Mesenchymal stem cell (in vitro differentiated cells and primary cell): ENCODE measurements at regions not wholly inside any gene's neighbourhood (a gene's known extent, or its start where the extent isn't known, plus 50 kb on each side); places are given as distances from the start of the nearest gene placed in this dataset. TPM values are rescaled to one million over a fixed set of nuclear protein-coding genes. Genes with fewer than 3 reads are reported as not detected.

Experiments
- DNase-seq: peaks from one replicate; pipeline ENCODE4 v3.0.0-alpha.2; 2013
- H2AFZ ChIP-seq: one replicate; pipeline ENCODE4 v1.6.1; 2013; ENCODE audit warnings: low read depth, mild to moderate bottlenecking, control low read depth, inconsistent platforms, low read length, moderate library complexity
- H2AK5ac ChIP-seq: 2 replicates; pipeline ENCODE4 v1.6.1; 2013; ENCODE audit warnings: low read length, moderate library complexity, mild to moderate bottlenecking, inconsistent platforms; ENCODE audit not compliant: severe bottlenecking
- H2BK120ac ChIP-seq: one replicate; pipeline ENCODE4 v1.6.1; 2013; ENCODE audit warnings: low read depth, mild to moderate bottlenecking, inconsistent platforms, low read length, moderate library complexity
- H2BK12ac ChIP-seq, 2 experiments: one replicate each; pipeline ENCODE4 v1.6.1; 2013; ENCODE audit warnings: inconsistent platforms in 2 of 2, low read length in 2 of 2, mild to moderate bottlenecking in 2 of 2, moderate library complexity in 2 of 2, control low read depth in 1 of 2
- H2BK15ac ChIP-seq: one replicate; pipeline ENCODE4 v1.6.1; 2013; ENCODE audit warnings: mild to moderate bottlenecking, low read depth, inconsistent platforms; ENCODE audit not compliant: poor library complexity, severe bottlenecking
- H2BK5ac ChIP-seq: 2 replicates; pipeline ENCODE4 v1.6.1; 2013; ENCODE audit warnings: low read depth, mild to moderate bottlenecking, low read length, control low read depth, inconsistent platforms; ENCODE audit not compliant: poor library complexity, severe bottlenecking
- H3K14ac ChIP-seq, 2 experiments: one replicate each; pipeline ENCODE4 v1.6.1; 2013; ENCODE audit warnings: inconsistent platforms in 2 of 2, low read length in 2 of 2, control low read depth in 1 of 2, mild to moderate bottlenecking in 1 of 2, moderate library complexity in 1 of 2
- H3K18ac ChIP-seq, 2 experiments: one replicate each; pipeline ENCODE4 v1.6.1; 2013; ENCODE audit warnings: inconsistent platforms in 2 of 2, low read length in 2 of 2, control low read depth in 1 of 2, low read depth in 1 of 2, mild to moderate bottlenecking in 1 of 2
- H3K23ac ChIP-seq, 2 experiments: one replicate each; pipeline ENCODE4 v1.6.1; 2013; ENCODE audit warnings: inconsistent platforms in 2 of 2, low read length in 2 of 2, mild to moderate bottlenecking in 2 of 2, moderate library complexity in 2 of 2, control low read depth in 1 of 2
- H3K27ac ChIP-seq: 2 replicates; pipeline ENCODE4 v1.5.1; 2013; ENCODE audit warnings: mild to moderate bottlenecking, moderate library complexity, low read length, control low read depth, inconsistent platforms; ENCODE audit not compliant: poor library complexity, severe bottlenecking
- H3K27me3 ChIP-seq, 2 experiments: 2 replicates each; pipeline versions ENCODE4 v1.6.1 to v1.7.0; 2013; ENCODE audit warnings: low read length in 2 of 2, mild to moderate bottlenecking in 2 of 2, moderate library complexity in 2 of 2, control low read depth in 1 of 2, inconsistent platforms in 1 of 2; ENCODE audit not compliant: control insufficient read depth in 1 of 2, insufficient read depth in 1 of 2
- H3K36me3 ChIP-seq, 2 experiments: 2 replicates each; pipeline versions ENCODE4 v1.6.1 to v1.7.0; 2013; ENCODE audit warnings: low read length in 2 of 2, control low read depth in 1 of 2, inconsistent platforms in 1 of 2, low read depth in 1 of 2, mild to moderate bottlenecking in 1 of 2; ENCODE audit not compliant: insufficient read depth in 2 of 2, control insufficient read depth in 1 of 2
- H3K4ac ChIP-seq, 2 experiments: one replicate each; pipeline ENCODE4 v1.6.1; 2013; ENCODE audit warnings: inconsistent platforms in 2 of 2, low read length in 2 of 2, mild to moderate bottlenecking in 2 of 2, moderate library complexity in 2 of 2, control low read depth in 1 of 2, low read depth in 1 of 2
- H3K4me1 ChIP-seq: 2 replicates; pipeline ENCODE4 v1.6.1; 2013; ENCODE audit warnings: low read depth, low read length, control low read depth; ENCODE audit not compliant: control insufficient read depth, insufficient read depth
- H3K4me2 ChIP-seq: 2 replicates; pipeline ENCODE4 v1.6.1; 2013; ENCODE audit warnings: low read length, mild to moderate bottlenecking, inconsistent platforms; ENCODE audit not compliant: poor library complexity, severe bottlenecking
- H3K4me3 ChIP-seq, 2 experiments: 2 replicates each; pipeline versions ENCODE4 v1.5.1 to v1.7.0; 2013; ENCODE audit warnings: low read length in 2 of 2, mild to moderate bottlenecking in 2 of 2, control low read depth in 1 of 2, low read depth in 1 of 2; ENCODE audit not compliant: insufficient read depth in 1 of 2
- H3K79me1 ChIP-seq: replicated peaks from 2 replicates; pipeline ENCODE4 v1.6.1; 2013; ENCODE audit warnings: mild to moderate bottlenecking, control low read depth, low read length, inconsistent platforms; ENCODE audit not compliant: poor library complexity, severe bottlenecking
- H3K9ac ChIP-seq: 2 replicates; pipeline ENCODE4 v1.7.0; 2013; ENCODE audit warnings: mild to moderate bottlenecking, low read length, moderate library complexity
- H3K9me3 ChIP-seq: 2 replicates; pipeline ENCODE4 v1.7.0; 2013; ENCODE audit warnings: mild to moderate bottlenecking, low read length; ENCODE audit not compliant: control insufficient read depth
- H4K8ac ChIP-seq: one replicate; pipeline ENCODE4 v1.6.1; 2013; ENCODE audit warnings: inconsistent platforms, mild to moderate bottlenecking, low read length, moderate library complexity
- H4K91ac ChIP-seq: one replicate; pipeline ENCODE4 v1.6.1; 2013; ENCODE audit warnings: mild to moderate bottlenecking, low read length, inconsistent platforms
- WGBS: methylation state at CpG from one replicate; pipeline ENCODE4 v1.1.7; 2013; ENCODE audit warnings: mixed read lengths; 5-methylcytosine and 5-hydroxymethylcytosine counted together
- small RNA-seq: library from polyadenylated mRNA; stranded (forward); fragments of <200 nt; extraction: miRNeasy Mini kit (QIAGEN cat#:217004); gene quantifications from one replicate; pipeline ENCODE3, GENCODE V24; 2013; ENCODE audit warnings: low read depth

- Histone ChIP-seq H3K36me3 (peaks cover 25 to 26% of the 10 kb centered on the region in 2 experiments), H3K9ac (no peak overlapping the region), H2BK15ac (no peak overlapping the region), H3K4me3 (no peak overlapping the region), H3K4ac (no peak overlapping the region), H2AK5ac (no peak overlapping the region), H2AFZ (no peak overlapping the region), H3K4me1 (peaks cover 6% of the 10 kb centered on the region), H2BK5ac (no peak overlapping the region), H3K18ac (no peak overlapping the region), H3K23ac (no peak overlapping the region), H2BK12ac (no peak overlapping the region), H3K79me1 (no peaks in the 10 kb centered on the region), H2BK120ac (no peak overlapping the region), H3K14ac (no peak overlapping the region), H3K27ac (no peak overlapping the region), H3K27me3 (no peaks in the 10 kb centered on the region), H4K91ac (no peak overlapping the region), H3K4me2 (no peak overlapping the region), H3K9me3 (no peaks in the 10 kb centered on the region), H4K8ac (no peak overlapping the region)
- 87% methylated on average over 8 of the region's 11 CpGs for WGBS
- no peak for DNase-seq
These were observed 187.6 kb downstream of the KATNIP start for GRCh38 chr16:27737513-27737912.

Small RNA genes lying in the stretch of these regions (small RNA-seq; reads per million reads assigned to genes)
- not detected for gene RF00019
